ENCODE measurements at regions not wholly inside any gene's neighbourhood (a gene's known extent, or its start where the extent isn't known, plus 50 kb on each side); places are given as distances from the start of the nearest gene placed in this dataset.

DNA sequence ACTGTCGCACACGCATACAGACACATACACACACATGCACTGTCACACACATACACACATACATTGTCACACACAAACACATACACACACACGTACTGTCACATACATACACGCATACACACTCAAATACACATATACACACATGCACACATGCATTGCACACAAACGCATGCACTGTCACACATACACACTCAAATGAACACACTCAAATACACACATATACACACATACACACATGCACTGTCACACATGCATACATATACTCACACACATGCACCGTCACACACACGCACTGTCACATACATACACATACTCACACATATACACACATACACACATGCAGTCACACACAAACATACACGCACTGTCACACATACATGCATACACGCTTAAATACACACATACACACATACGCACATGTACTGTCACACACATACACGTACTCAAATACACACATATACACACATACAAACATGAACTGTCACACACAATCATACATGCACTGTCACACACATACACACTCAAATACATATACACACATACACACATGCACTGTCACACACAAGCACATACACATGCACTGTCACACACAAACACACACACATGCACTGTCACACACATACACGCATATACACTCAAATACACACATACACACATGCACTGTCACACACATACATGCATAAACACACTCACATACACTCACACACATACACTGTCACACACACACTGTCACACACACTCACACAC, 548.6 kb upstream of the BTBD3 start:
- Histone ChIP-seq H3K9me3 (no peaks in the 10 kb centered on the region), H3K9me2 (no peaks in the 10 kb centered on the region), H4K20me1 (ENCODE audit: insufficient read depth) (no peaks in the 10 kb centered on the region), H3F3A (replicated peaks; ENCODE audit: insufficient read depth) (no peaks in the 10 kb centered on the region), H3K27me3 (ENCODE audit: insufficient read depth) (no peaks in the 10 kb centered on the region), H3K79me2 (ENCODE audit: insufficient read depth) (no peaks in the 10 kb centered on the region), H3K4me3 (ENCODE audit: low read depth in 2 of 2, low read length in 1 of 2) (no peak overlapping the region), H3K4me2 (no peak overlapping the region), H3K4me1 (ENCODE audit: control insufficient read depth in 1 of 2, insufficient read depth in 2 of 2, low read depth in 1 of 2, low read length in 1 of 2) (no peaks in the 10 kb centered on the region), H2AFZ (ENCODE audit: low read depth) (no peak overlapping the region), H3K27ac (ENCODE audit: low read depth in 2 of 2, low read length in 1 of 2) (no peak overlapping the region), H3K9ac (no peak overlapping the region), H3K36me3 (replicated peaks in 1 of 2; ENCODE audit: control insufficient read depth in 1 of 2, insufficient read depth in 2 of 2, low read length in 1 of 2) (no peaks in the 10 kb centered on the region)
- CTCF ChIA-PET, result no interaction called here
- no peak for DNase-seq
- WGBS (ENCODE audit: low lambda C conversion rate), result 80% methylated on average over 12 of the region's 12 CpGs
- no peak for TF ChIP-seq YY1 (IDR thresholded peaks at IDR 0.05; ENCODE audit: low read depth)
- TF ChIP-seq MEF2A (IDR thresholded peaks at IDR 0.05; ENCODE audit: borderline replicate concordance, low read depth), result no peak
- TF ChIP-seq, protein P1, sequence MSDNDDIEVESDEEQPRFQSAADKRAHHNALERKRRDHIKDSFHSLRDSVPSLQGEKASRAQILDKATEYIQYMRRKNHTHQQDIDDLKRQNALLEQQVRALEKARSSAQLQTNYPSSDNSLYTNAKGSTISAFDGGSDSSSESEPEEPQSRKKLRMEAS (IDR thresholded peaks at IDR 0.05; ENCODE audit: low read depth), result no peak
- TF ChIP-seq, protein P2, sequence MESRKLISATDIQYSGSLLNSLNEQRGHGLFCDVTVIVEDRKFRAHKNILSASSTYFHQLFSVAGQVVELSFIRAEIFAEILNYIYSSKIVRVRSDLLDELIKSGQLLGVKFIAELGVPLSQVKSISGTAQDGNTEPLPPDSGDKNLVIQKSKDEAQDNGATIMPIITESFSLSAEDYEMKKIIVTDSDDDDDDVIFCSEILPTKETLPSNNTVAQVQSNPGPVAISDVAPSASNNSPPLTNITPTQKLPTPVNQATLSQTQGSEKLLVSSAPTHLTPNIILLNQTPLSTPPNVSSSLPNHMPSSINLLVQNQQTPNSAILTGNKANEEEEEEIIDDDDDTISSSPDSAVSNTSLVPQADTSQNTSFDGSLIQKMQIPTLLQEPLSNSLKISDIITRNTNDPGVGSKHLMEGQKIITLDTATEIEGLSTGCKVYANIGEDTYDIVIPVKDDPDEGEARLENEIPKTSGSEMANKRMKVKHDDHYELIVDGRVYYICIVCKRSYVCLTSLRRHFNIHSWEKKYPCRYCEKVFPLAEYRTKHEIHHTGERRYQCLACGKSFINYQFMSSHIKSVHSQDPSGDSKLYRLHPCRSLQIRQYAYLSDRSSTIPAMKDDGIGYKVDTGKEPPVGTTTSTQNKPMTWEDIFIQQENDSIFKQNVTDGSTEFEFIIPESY (IDR thresholded peaks at IDR 0.05; ENCODE audit: borderline replicate concordance, low read depth), result no peak
- no peak for TF ChIP-seq RCOR1 (IDR thresholded peaks at IDR 0.05; ENCODE audit: low read length)
- no peak for TF ChIP-seq FOXJ3 (CRISPR knock-in tag; IDR thresholded peaks at IDR 0.05)
- no peak for TF ChIP-seq NFIC (IDR thresholded peaks at IDR 0.05; ENCODE audit: borderline replicate concordance)
- no peak for TF ChIP-seq GATA2 (CRISPR knock-in tag; IDR thresholded peaks at IDR 0.05)
- TF ChIP-seq USF2 (IDR thresholded peaks at IDR 0.05; ENCODE audit: borderline replicate concordance, low read depth, low read length), result no peak
- TF ChIP-seq REST (IDR thresholded peaks at IDR 0.05; ENCODE audit: low read depth, low read length), result no peak
- no peak for TF ChIP-seq SMC3 (IDR thresholded peaks at IDR 0.05; ENCODE audit: low read depth, low read length)
- TF ChIP-seq EP300 (IDR thresholded peaks at IDR 0.05; ENCODE audit: borderline replicate concordance in 1 of 2, low read depth in 1 of 2, low read length in 1 of 2), result no peak
- TF ChIP-seq USF1 (IDR thresholded peaks at IDR 0.05; ENCODE audit: borderline replicate concordance, low read depth), result no peak
- TF ChIP-seq RFX5 (IDR thresholded peaks at IDR 0.05; ENCODE audit: low read length), result no peak
- TF ChIP-seq FOSL2 (IDR thresholded peaks at IDR 0.05; ENCODE audit: borderline replicate concordance, low read depth), result no peak
- TF ChIP-seq TEAD4 (IDR thresholded peaks at IDR 0.05; ENCODE audit: borderline replicate concordance, insufficient read depth), result no peak
- POLR2A ChIA-PET, result no interaction called here
